SK-N-SH (cell line): ENCODE measurements at regions not wholly inside any gene's neighbourhood (a gene's known extent, or its start where the extent isn't known, plus 50 kb on each side); places are given as distances from the start of the nearest gene placed in this dataset.

ENCODE experiments used
- CTCF ChIA-PET: fragments of 300-600, 350-600 bp; formaldehyde crosslinking; extraction: SDS; loops from one replicate; lab custom pipeline; 2021; lab: Yijun Ruan, JAX
- POLR2A ChIA-PET: fragments of 350-600 bp; sonication (Branson Sonifier 250); formaldehyde crosslinking; extraction: SDS; loops from one replicate; lab custom pipeline; 2020; ENCODE audit warnings: antibody characterized with exemption, inconsistent platforms; lab: Yijun Ruan, JAX
- DNase-seq: peaks from one replicate; pipeline ENCODE4 v3.0.0; 2012
- H2AFZ ChIP-seq: fragments of 200-600 bp; sonication (generic); 2 replicates; pipeline ENCODE4 v1.8.1; 2016; ENCODE audit warnings: antibody characterized with exemption, mild to moderate bottlenecking, low read depth
- H3F3A ChIP-seq: fragments of 200-600 bp; sonication (generic); replicated peaks from 2 replicates; pipeline ENCODE3; 2016; ENCODE audit warnings: antibody characterized with exemption, mild to moderate bottlenecking; ENCODE audit not compliant: insufficient read depth
- H3K27ac ChIP-seq, 2 experiments: fragments of 200-500 bp in 1 of 2; fragments of 200-600 bp in 1 of 2; sonication (Bioruptor generic) in 1 of 2; sonication (generic), shearing (Covaris generic) in 1 of 2; 2 replicates each; pipeline versions ENCODE4 v1.5.1 to v1.6.1; 2014 to 2016; ENCODE audit warnings: low read depth in 2 of 2, inconsistent platforms in 1 of 2, low read length in 1 of 2, mild to moderate bottlenecking in 1 of 2, mixed read lengths in 1 of 2
- H3K27me3 ChIP-seq: fragments of 200-600 bp; sonication (generic), shearing (Covaris generic); 2 replicates; pipeline ENCODE4 v1.6.1; 2016; ENCODE audit warnings: mixed run types; ENCODE audit not compliant: insufficient read depth
- H3K36me3 ChIP-seq, 2 experiments: fragments of 200-500 bp in 1 of 2; fragments of 200-600 bp in 1 of 2; sonication (Bioruptor generic) in 1 of 2; sonication (generic) in 1 of 2; replicated peaks in 1 of 2; 2 replicates each; pipeline versions ENCODE3 to v1.5.1; 2014 to 2016; ENCODE audit warnings: low read length in 1 of 2, mild to moderate bottlenecking in 1 of 2; ENCODE audit not compliant: insufficient read depth in 2 of 2, control insufficient read depth in 1 of 2
- H3K4me1 ChIP-seq, 2 experiments: fragments of 200-500 bp in 1 of 2; fragments of 200-600 bp in 1 of 2; sonication (Bioruptor generic) in 1 of 2; sonication (generic), shearing (Covaris generic) in 1 of 2; 2 replicates each; pipeline versions ENCODE4 v1.5.1 to v1.6.1; 2014 to 2016; ENCODE audit warnings: low read depth in 1 of 2, low read length in 1 of 2, mixed run types in 1 of 2; ENCODE audit not compliant: insufficient read depth in 2 of 2, control insufficient read depth in 1 of 2
- H3K4me2 ChIP-seq: fragments of 200-600 bp; sonication (generic), shearing (Covaris generic); 2 replicates; pipeline ENCODE4 v1.6.1; 2017; ENCODE audit warnings: mixed run types
- H3K4me3 ChIP-seq, 2 experiments: fragments of 200-500 bp in 1 of 2; fragments of 200-600 bp in 1 of 2; sonication (Bioruptor generic) in 1 of 2; sonication (generic), shearing (Covaris generic) in 1 of 2; 2 replicates each; pipeline versions ENCODE4 v1.5.1 to v1.8.1; 2014 to 2016; ENCODE audit warnings: low read depth in 2 of 2, inconsistent platforms in 1 of 2, low read length in 1 of 2, mild to moderate bottlenecking in 1 of 2, mixed read lengths in 1 of 2, moderate library complexity in 1 of 2
- H3K79me2 ChIP-seq: fragments of 200-600 bp; sonication (generic); 2 replicates; pipeline ENCODE4 v1.8.1; 2017; ENCODE audit warnings: mild to moderate bottlenecking; ENCODE audit not compliant: insufficient read depth
- H3K9ac ChIP-seq: fragments of 200-600 bp; sonication (generic); 2 replicates; pipeline ENCODE4 v1.6.1; 2017; ENCODE audit warnings: mixed run types
- H3K9me2 ChIP-seq: fragments of 200-600 bp; sonication (generic); 2 replicates; pipeline ENCODE4 v1.6.1; 2017; ENCODE audit warnings: mixed run types
- H3K9me3 ChIP-seq: fragments of 200-600 bp; sonication (generic); 2 replicates; pipeline ENCODE4 v1.6.1; 2017; ENCODE audit warnings: mixed run types, mild to moderate bottlenecking, moderate library complexity
- H4K20me1 ChIP-seq: fragments of 200-600 bp; sonication (generic); 2 replicates; pipeline ENCODE4 v1.6.1; 2017; ENCODE audit warnings: mild to moderate bottlenecking, mixed run types; ENCODE audit not compliant: insufficient read depth
- CHD2 ChIP-seq: fragments of 150-350 bp; IDR thresholded peaks from 2 replicates; pipeline ENCODE4 v1.6.1; 2018; ENCODE audit warnings: low read length; ENCODE audit not compliant: partially characterized antibody
- CTCF ChIP-seq: fragments of 200-600 bp; sonication (generic); IDR thresholded peaks from 2 replicates; pipeline ENCODE4 v1.6.1; 2017; ENCODE audit warnings: antibody characterized with exemption, mild to moderate bottlenecking, moderate library complexity
- ELF1 ChIP-seq: IDR thresholded peaks from 2 replicates; pipeline ENCODE4 v1.4.0; 2012
- EZH2phosphoT487 ChIP-seq: fragments of 200-600 bp; sonication (generic); IDR thresholded peaks from 2 replicates; pipeline ENCODE4 v1.6.1; 2017; ENCODE audit warnings: low read depth, mixed run types, mild to moderate bottlenecking, antibody characterized with exemption, moderate library complexity, borderline replicate concordance
- FOXM1 ChIP-seq: IDR thresholded peaks from 2 replicates; pipeline ENCODE4 v1.4.0; 2012; ENCODE audit warnings: low read depth, mild to moderate bottlenecking
- JUND ChIP-seq: IDR thresholded peaks from 2 replicates; pipeline ENCODE4 v1.4.0; 2012
- NFIC ChIP-seq: IDR thresholded peaks from 2 replicates; pipeline ENCODE4 v1.4.0; 2012; ENCODE audit warnings: borderline replicate concordance
- NRF1 ChIP-seq: IDR thresholded peaks from 2 replicates; pipeline ENCODE4 v1.6.1; 2012; ENCODE audit warnings: low read depth, mild to moderate bottlenecking, low read length
- PBX3 ChIP-seq: IDR thresholded peaks from 2 replicates; pipeline ENCODE4; 2012
- RAD21 ChIP-seq: IDR thresholded peaks from 2 replicates; pipeline ENCODE4 v1.6.1; 2012; ENCODE audit warnings: mild to moderate bottlenecking, low read length
- REST ChIP-seq: IDR thresholded peaks from 2 replicates; pipeline ENCODE4 v1.6.1; 2012; ENCODE audit warnings: mild to moderate bottlenecking, low read depth, low read length, moderate library complexity
- RFX5 ChIP-seq: IDR thresholded peaks from 2 replicates; pipeline ENCODE4 v1.6.1; 2012; ENCODE audit warnings: mild to moderate bottlenecking, improper control_type of control experiment, low read length
- SIN3A ChIP-seq: IDR thresholded peaks from 2 replicates; pipeline ENCODE4 v1.6.1; 2012; ENCODE audit warnings: low read depth, mild to moderate bottlenecking, low read length, moderate library complexity, borderline replicate concordance
- SMC3 ChIP-seq: IDR thresholded peaks from 2 replicates; pipeline ENCODE4 v1.6.1; 2012; ENCODE audit warnings: low read depth, low read length, improper control_type of control experiment
- TCF12 ChIP-seq: IDR thresholded peaks from 2 replicates; pipeline ENCODE4 v1.4.0; 2012
- USF1 ChIP-seq: IDR thresholded peaks from 2 replicates; pipeline ENCODE4 v1.4.0; 2012; ENCODE audit warnings: low read depth, borderline replicate concordance
- ZBTB33 ChIP-seq: IDR thresholded peaks from 2 replicates; pipeline ENCODE4 v1.4.0; 2012; ENCODE audit warnings: low read depth, borderline replicate concordance
- WGBS: methylation state at CpG from one replicate; pipeline ENCODE4 v1.1.6; 2017; ENCODE audit warnings: low lambda C conversion rate; 5-methylcytosine and 5-hydroxymethylcytosine counted together

- no peaks in the 10 kb centered on the region for H3K79me2 ChIP-seq
- H3K9ac ChIP-seq, result no peak overlapping the region
- no peaks in the 10 kb centered on the region for H4K20me1 ChIP-seq
- no peaks in the 10 kb centered on the region for H3K4me1 ChIP-seq
- no peaks in the 10 kb centered on the region for H3K27me3 ChIP-seq
- no peak overlapping the region for H2AFZ ChIP-seq
- no peak for DNase-seq
- ChIA-PET POLR2A (no interaction called here), CTCF (interaction anchor here (1.3 kb wide), 1 partner anchor 13 kb away, joined by 4 read pairs; no protein-coding TSS in a partner anchor)
- H3K9me2 ChIP-seq, result no peaks in the 10 kb centered on the region
- H3K36me3 ChIP-seq, result no peaks in the 10 kb centered on the region
- no peak overlapping the region for H3K4me2 ChIP-seq
- no peak for TF ChIP-seq ZBTB33
- no peak for TF ChIP-seq ELF1
- no peak for TF ChIP-seq RFX5
- no peak for TF ChIP-seq REST
- TF ChIP-seq SMC3, result no peak
- no peak for TF ChIP-seq FOXM1
- TF ChIP-seq TCF12, result no peak
- no peak for TF ChIP-seq SIN3A
- TF ChIP-seq NFIC, result no peak
- TF ChIP-seq CHD2, result no peak
- no peak for TF ChIP-seq USF1
- no peak for TF ChIP-seq PBX3
- TF ChIP-seq CTCF, result no peak
- TF ChIP-seq RAD21, result no peak
- TF ChIP-seq JUND, result no peak
- no peak for TF ChIP-seq NRF1
- no peak for TF ChIP-seq EZH2phosphoT487
- no peak overlapping the region for H3K4me3 ChIP-seq
- H3F3A ChIP-seq, result no peaks in the 10 kb centered on the region
- 0 out of 2 replicates have a peak, but pooled peaks cover 2% of the 10 kb centered on the region for H3K9me3 ChIP-seq
- WGBS, result 7% methylated on average over 1 of the region's 1 CpG
- no peak overlapping the region for H3K27ac ChIP-seq
These were observed 791.5 kb downstream of the BCL11A start for GRCh38 chr2:59761966-59762365.
